HL-60 (cell line): ENCODE measurements at regions not wholly inside any gene's neighbourhood (a gene's known extent, or its start where the extent isn't known, plus 50 kb on each side); places are given as distances from the start of the nearest gene placed in this dataset.
"Not testable (repeated sequence)": the region's sequence is repeated elsewhere in the genome, so short reads cannot be mapped to it uniquely, and the experiment has no call there.

ENCODE experiments used
- DNase-seq, 2 experiments: peaks; one replicate each; pipeline ENCODE4 v3.0.0-alpha.2; 2010 to 2020; ENCODE audit warnings: low read depth in 1 of 2, low spot score in 1 of 2
- H3K27ac ChIP-seq: fragments of 250-450 bp; sonication (Bioruptor Pico); replicated peaks from 2 replicates; pipeline ENCODE4 v1.5.1; 2020; ENCODE audit warnings: mild to moderate bottlenecking, moderate library complexity
- H3K27me3 ChIP-seq: fragments of 250-450 bp; sonication (Bioruptor Pico); 2 replicates; pipeline ENCODE4 v1.5.1; 2021; ENCODE audit warnings: mild to moderate bottlenecking, moderate library complexity; ENCODE audit not compliant: insufficient read depth, poor library complexity, severe bottlenecking
- H3K4me3 ChIP-seq: replicated peaks from 2 replicates; pipeline ENCODE4 v1.5.1; 2011; ENCODE audit warnings: mild to moderate bottlenecking, control low read depth, low read length; ENCODE audit not compliant: insufficient read depth
- GABPA ChIP-seq: IDR thresholded peaks from 2 replicates; pipeline ENCODE4 v1.6.1; 2012; ENCODE audit warnings: low read depth
- POLR2AphosphoS5 ChIP-seq: IDR thresholded peaks from 2 replicates; pipeline ENCODE4 v1.6.1; 2012; ENCODE audit warnings: low read depth
- REST ChIP-seq: IDR thresholded peaks from 2 replicates; pipeline ENCODE4 v1.6.1; 2012; ENCODE audit warnings: low read depth; ENCODE audit not compliant: insufficient replicate concordance
- SPI1 ChIP-seq: IDR thresholded peaks from 2 replicates; pipeline ENCODE4 v1.6.1; 2012; ENCODE audit warnings: low read depth, mild to moderate bottlenecking, borderline replicate concordance
- TF ChIP-seq, protein P1 (sequence below): IDR thresholded peaks from one replicate; pipeline ENCODE4 v1.5.1; 2011; ENCODE audit warnings: low read length, control low read depth, inconsistent platforms; ENCODE audit not compliant: insufficient read depth

DNA sequence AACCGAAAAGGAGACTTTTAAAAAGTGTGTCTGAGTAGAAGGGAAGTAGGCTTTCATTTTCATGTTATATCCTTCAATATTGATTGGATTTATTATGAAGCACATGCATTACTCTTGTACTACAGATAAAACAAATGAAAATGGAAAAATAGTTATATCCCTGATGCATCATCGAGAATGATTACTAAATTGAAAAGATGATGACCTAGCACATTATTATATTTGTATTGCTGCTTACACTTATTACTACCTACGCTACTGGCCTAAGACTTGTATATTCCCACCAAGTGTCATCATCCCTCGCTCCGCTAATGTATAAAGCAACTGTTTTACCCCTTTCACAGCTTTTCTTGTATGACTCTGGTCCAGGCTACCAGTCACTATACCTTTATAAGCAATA is 922.4 kb downstream of the DIPK2A start:
- no peak for TF ChIP-seq GABPA
- TF ChIP-seq REST = no peak
- TF ChIP-seq POLR2AphosphoS5 = no peak
- no peak for TF ChIP-seq SPI1
- TF ChIP-seq, protein P1, sequence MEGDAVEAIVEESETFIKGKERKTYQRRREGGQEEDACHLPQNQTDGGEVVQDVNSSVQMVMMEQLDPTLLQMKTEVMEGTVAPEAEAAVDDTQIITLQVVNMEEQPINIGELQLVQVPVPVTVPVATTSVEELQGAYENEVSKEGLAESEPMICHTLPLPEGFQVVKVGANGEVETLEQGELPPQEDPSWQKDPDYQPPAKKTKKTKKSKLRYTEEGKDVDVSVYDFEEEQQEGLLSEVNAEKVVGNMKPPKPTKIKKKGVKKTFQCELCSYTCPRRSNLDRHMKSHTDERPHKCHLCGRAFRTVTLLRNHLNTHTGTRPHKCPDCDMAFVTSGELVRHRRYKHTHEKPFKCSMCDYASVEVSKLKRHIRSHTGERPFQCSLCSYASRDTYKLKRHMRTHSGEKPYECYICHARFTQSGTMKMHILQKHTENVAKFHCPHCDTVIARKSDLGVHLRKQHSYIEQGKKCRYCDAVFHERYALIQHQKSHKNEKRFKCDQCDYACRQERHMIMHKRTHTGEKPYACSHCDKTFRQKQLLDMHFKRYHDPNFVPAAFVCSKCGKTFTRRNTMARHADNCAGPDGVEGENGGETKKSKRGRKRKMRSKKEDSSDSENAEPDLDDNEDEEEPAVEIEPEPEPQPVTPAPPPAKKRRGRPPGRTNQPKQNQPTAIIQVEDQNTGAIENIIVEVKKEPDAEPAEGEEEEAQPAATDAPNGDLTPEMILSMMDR = no peak
- H3K4me3 ChIP-seq = no peak overlapping the region
- no peak overlapping the region for H3K27ac ChIP-seq
- no peak for DNase-seq
- H3K27me3 ChIP-seq = no peaks in the 10 kb centered on the region

DNA sequence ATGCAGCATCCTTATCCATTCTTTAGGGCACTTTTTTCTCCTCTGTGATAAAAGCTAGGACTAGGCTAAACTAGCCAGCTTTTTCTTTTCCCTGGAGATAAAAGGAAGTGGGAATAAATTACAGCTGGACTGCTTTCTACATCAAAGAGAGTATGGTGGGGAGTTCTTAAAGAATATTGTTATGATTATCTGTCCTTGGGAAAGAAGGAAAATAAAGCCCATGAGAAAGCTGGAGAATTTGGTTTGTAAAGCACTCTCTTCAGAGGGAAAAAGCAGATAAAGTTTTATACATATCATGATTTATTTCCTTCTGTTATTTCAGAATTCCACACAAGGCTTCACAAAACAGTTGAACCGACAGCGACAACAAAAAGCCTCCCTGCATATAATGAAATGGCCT is 923.0 kb downstream of the DIPK2A start:
- no peak for DNase-seq
- no peak overlapping the region for H3K4me3 ChIP-seq
- no peaks in the 10 kb centered on the region for H3K27me3 ChIP-seq
- TF ChIP-seq POLR2AphosphoS5 (no peak), SPI1 (no peak), REST (no peak), GABPA (no peak)
- TF ChIP-seq, protein P1 = no peak
- H3K27ac ChIP-seq = no peak overlapping the region

GRCh38 chr3:144900366-144900765 is 928.7 kb downstream of the DIPK2A start:
- Histone ChIP-seq H3K4me3 (no peak overlapping the region), H3K27me3 (no peaks in the 10 kb centered on the region), H3K27ac (no peak overlapping the region)
- TF ChIP-seq SPI1 (no peak), POLR2AphosphoS5 (no peak), GABPA (no peak)
- TF ChIP-seq, protein P1 = no peak
- no peak for DNase-seq

- H3K27ac ChIP-seq, H3K27me3 ChIP-seq, H3K4me3 ChIP-seq, DNase-seq: not testable (repeated sequence)
Measured at GRCh38 chr3:144907581-144907980, 936.0 kb downstream of the DIPK2A start.
